Activated CD4-positive, alpha-beta T cell treated with anti-CD3 and anti-CD28 coated beads, Interleukin-2, amount 50 U/mL, for 16 hours (primary cell): ENCODE measurements at regions not wholly inside any gene's neighbourhood (a gene's known extent, or its start where the extent isn't known, plus 50 kb on each side); places are given as distances from the start of the nearest gene placed in this dataset.
A peak's percentile ranks its signal among the peaks of the same experiment; 100 is the strongest.

Source experiments
- DNase-seq: peaks from one replicate; pipeline ENCODE4 v3.0.0-alpha.2; 2020

DNA sequence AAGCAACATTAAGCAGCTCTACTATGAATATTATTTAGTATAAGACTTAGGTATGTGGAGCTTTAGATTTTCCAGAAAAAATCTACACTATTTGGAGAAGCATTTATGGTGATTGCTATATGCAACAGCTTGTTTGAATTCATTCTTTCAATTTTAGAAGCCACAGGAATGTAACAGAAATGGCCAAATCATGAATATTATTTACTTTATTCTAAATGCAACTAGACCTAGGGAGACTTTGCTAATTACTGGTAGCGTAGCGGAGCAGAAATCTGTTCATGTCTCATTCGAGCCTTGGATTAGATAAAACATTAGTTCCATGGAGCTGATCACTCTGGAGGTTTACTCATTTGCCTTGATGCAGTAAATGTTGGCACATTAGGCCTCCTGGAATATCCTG lies 290.2 kb downstream of the ZNF608 start:
- no peak for DNase-seq

DNA sequence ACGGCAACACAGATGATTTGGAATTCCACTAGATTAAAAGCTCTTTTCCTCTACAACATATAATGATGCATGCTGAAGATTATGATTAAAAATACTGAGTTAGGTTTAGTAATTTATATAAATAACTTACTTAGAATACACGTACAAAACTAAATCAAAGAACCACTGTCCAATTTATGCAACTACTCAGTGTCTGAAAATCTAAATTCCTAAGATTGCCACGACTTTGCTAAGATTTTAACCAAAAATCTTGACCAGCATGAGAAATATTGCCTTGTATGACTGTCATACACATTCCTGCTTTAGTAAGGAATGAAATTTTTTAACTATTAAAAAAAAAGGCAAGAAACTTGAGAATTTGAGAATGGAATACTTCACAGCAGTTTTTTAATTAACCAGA lies 292.4 kb downstream of the ZNF608 start:
- no peak for DNase-seq

DNA sequence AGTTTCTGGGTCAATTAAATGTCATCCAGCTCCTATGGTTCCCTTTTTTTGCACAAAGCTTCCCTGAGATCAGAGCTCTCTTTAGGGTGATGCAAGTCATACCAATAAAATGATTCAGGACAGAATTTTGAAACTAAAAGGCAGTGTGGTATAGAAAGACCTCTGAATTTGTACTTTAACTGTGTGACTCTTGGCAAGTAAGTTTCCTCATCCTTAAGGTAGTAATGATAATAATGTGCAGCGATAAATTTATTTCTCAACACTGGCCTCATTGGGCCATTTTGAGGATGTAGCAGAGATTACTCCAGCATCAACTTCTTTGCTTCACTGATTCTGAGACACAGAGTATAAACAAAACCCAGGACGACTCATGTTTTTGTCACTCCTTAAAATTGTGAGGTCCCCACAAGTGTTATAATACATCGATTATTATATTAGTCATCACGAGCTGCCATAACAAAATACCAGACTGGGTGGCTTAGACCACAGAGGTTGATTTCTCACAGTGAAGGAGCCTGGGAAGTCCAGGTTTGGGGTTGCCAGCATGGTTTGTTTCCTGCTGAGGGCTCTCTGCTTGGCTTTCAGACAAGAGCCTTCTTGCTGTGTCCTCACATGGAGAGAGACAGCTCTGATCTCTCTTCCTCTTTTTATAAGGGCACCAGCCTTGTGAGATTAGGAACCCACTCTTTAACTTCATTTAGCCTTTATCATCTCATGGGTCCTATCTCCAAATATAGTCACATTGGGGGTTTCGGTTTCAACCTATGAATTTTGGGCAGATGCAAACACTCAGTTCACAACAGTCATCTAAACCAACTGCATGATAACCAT lies 293.0 kb downstream of the ZNF608 start:
- peak; percentile 29 for DNase-seq

DNA sequence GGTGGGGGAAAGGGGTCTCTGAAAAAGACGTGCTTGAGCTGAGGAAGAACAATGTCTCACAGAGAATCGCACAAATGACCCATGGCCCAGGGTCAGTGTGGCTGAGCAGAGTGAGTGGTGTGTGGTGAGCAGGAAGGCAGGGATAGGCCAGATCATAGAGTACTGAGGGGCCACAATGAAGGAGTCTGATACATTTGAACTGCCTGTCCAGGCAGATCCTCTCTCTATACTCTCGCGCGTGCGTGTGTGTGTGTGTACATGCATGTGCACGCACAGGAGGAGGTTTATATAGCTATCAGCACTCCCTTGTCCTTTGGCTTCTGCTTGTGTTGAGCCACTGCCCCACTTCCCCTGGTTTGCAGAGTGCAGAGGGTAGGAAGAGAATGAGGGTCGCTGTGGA lies 294.0 kb downstream of the ZNF608 start:
- no peak for DNase-seq

DNA sequence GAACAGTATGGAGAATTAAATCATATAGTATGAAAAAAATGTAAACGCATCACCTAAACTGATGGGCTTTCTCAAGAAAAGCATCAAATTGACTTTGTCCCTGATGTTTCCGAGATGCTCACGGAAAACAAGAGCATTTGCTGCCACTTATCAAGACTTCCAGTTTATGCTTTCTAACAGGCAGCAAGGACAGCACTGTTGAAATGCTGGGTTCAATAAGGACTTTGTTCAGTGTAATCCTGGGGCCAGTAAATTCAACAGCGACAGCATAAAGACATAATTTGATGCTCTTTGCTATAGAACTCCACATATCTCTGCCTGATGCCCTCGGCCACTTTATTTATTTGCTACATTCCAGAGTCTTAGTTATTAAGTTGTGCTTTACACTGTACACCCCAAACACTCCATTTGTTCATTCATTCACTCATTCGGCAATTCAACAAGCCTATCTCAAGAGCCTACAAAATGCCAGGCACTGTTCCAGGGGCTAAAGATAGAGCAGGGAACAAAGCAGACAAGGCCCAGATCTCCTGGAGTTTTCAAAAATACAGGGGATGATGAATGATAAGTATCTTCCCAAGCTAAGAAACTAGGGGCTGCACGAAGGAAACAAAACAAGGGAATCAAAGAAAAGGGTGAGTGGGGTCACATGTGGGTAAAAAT lies 294.6 kb downstream of the ZNF608 start:
- DNase-seq = no peak

DNA sequence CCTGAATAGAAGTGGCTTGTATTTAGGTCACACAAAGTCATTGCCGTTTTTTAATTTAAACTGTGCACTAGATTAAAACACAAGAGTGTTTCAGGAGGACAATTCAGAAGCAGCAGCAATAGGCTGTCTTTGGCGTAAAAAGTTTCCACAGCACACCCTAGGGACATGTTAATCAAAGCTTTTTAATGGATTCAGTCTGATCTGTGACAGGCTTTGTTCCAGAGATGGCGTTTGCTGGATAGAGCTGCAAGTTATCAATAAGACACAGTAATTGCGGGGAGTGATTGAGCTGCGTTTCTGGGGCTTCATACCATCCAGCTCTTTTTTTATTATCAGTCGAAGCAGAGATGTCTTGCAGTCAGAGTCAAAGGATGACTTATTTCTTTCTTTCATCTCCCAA lies 300.3 kb downstream of the ZNF608 start:
- no peak for DNase-seq

DNA sequence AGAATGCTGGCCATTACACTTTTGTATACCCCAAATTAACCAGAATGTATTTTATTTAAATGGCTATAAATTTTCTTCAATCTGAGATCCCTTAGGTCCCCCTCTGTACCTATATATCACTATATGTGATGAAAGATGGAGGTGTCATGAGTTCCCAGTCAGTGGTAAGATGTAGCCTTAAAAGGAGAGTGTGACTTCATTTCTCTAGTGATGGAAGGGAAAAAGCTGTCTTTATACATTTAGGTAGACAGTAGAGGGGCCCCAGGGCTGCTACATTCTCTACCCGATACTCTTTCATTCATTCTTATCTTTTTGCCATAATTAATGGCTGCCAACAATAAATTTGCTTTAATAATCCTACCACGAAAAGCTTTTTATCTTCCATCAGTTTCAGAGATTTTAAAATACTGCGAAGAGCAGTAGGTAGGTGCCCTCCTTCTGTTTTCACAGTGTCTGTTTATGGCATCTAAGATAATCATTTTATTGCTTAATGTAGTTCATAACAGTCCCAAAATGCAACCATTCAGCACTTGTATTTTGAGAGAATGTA lies 301.3 kb downstream of the ZNF608 start:
- DNase-seq = no peak

DNA sequence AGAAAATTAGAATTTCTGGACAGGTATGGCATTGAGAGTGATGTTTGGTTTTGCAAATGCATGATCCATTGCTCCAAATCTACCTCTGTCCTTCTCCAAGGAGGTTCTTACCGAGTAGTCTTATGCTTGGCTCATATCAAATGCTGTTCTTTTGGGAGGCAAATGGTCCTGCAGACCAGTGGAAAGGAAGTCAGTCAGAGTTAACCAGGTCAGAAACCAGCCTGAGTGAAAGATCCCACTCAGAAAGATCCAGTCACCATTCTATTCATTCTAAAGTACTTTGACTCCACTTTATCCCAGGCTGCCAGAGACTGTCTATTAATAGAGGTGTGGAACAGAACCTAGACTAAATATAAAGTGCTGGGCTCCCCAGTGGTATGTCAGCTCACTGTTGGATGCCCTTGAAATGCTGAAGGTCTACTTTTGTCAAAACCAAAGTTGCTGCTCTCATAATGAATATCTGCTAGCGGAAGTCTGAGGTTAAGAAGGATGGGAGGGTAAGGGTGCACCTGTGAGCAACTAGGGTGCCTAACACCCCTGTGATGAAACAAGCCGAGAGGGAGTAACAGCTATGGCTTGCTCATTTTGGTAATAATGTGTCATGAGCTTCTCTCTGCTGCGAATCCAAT lies 302.2 kb downstream of the ZNF608 start:
- peak; percentile 63 for DNase-seq

DNA sequence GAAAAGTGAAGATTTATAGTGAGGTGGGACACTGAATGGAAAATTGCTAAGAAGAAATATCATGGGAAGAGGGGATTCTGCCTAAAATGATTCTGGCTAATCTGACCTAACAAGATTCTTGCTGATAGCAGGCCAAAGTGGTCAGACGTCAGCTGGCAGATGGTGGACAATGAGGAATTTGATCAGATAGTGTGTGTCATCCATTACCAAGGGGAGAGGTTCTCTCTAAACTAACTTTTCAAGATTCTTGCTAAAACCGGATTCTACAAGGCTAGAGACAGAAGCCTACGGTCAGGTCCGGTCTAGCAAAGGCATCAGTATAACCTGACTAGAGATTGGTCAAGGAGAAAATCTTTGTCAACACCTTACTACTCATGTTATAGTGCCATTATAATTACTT lies 306.0 kb downstream of the ZNF608 start:
- no peak for DNase-seq

DNA sequence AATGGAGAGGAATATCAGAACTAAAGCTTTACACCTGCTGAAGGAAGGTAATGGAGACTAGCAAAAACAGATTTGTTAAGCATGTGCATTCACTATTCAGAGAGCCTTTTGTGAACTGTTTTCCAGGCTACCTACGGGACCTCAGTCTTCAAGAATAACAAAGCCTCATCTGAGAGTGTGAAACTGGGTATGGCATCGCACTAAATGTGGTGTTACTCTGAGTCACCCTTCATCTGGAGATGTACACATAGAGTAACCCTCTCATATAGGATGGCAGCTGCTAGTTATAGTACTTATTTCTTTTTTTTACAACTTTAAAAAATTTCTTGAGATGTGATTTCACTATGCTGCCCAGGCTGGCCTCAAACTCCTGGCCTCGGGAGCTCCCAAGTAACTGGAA lies 306.8 kb downstream of the ZNF608 start:
- no peak for DNase-seq

DNA sequence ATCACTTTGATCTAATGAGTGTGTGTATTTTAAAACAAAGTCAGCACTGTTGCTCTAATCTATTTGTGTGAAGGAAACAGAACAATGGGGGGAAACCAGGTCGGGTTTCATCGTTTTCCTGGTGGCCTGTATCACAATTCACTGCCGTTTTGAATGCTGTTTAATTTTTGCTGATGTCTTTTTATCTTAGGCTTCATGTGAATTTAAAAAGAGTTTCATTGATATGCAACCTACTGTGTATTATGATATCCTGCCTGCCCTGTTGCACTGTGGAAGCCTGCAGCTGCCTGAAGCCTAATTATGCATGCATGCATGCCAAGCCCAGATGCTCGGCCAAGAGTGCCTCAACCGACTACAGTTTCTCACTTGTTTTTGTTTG lies 307.5 kb downstream of the ZNF608 start:
- no peak for DNase-seq

DNA sequence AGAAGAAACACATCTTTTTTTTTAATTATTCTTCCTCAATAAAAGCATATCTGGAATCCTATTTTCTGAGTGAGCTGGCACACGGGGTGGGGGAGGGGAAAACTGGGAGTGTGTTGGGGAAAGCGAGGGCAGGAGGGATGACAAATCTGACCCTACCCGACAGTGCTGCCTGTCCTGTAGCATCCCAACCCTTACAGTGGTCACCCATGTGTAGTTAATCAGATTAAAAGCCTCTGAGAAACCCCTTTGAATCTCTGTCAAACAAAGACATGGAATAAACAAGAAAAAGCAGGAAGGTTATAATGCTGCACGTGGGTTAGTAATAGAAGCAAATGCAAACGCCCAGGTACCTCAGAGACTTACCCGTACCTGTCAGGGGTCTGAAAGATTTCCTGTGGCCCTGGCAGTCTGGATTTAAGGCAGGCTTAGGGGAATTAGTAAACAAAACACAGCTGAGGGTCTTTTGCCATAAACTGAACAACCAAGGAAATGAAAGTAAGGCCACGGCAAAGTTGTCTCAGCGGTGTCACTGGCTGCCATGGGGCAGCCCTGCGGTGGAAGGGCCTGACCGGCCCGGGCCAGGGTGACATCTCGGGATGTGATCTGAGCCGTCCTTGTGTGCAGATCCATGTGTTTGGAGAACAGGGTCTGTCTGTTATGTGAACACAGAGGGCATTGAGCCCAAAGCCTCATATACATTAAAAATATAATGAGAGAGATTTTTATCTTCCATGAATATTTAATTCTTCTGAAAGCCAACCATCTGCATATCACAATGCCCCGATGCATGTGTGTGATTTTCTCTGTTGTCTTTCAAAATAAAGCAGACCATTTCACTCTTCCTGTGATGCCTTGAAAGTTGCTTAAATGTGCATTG lies 308.2 kb downstream of the ZNF608 start:
- DNase-seq = no peak

DNA sequence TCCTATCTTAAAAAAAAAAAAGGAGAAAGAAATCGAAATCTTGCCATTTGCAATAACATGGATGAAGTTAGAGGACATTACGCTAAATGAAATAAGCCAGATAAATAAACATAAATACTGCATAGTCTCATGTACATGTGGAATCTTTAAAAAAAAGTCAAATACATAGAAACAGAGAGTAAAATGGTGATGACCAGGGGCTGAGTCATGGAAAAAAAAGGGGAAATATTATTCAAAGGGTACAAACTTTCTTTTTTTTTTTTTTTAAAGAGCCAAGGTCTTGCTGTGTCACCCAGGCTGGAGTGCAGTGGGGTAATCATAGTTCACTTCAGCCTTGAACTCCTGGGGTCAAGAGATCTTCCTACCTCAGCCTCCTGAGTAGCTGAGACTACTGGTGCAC lies 310.1 kb downstream of the ZNF608 start:
- no peak for DNase-seq

DNA sequence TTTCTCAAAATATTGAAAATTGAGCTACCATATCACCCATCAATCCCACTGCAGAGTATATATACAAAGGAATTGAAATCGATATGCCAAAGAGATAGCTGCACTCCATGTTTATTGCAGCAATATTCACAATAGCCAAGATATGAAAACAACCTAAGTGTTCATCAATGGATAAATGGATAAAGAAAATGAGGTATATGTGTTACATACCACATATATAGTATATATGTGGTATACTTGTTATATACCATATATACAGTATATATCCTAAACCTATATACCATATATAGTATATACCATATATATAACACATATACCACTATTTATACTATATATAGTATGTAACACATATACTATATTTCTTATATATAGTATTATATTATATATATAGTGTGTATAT lies 313.3 kb downstream of the ZNF608 start:
- DNase-seq = no peak

DNA sequence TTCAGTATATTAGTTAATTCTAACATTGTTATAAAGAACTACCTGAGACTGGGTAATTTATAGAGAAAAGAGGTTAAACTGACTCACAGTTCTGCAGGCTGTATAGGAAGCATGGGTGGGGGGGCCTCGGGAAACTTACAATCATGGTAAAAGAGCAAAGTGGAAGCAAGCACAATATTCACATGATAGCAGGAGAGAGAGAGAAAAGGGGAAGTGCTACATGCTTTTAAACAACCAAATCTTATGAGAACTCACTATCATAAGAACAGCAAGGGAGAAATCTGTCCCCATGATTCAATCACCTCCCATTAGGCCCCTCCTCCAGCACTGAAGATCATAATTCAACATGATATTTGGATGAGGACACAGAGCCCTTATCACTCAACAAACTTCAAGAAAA lies 324.9 kb downstream of the ZNF608 start:
- no peak for DNase-seq

DNA sequence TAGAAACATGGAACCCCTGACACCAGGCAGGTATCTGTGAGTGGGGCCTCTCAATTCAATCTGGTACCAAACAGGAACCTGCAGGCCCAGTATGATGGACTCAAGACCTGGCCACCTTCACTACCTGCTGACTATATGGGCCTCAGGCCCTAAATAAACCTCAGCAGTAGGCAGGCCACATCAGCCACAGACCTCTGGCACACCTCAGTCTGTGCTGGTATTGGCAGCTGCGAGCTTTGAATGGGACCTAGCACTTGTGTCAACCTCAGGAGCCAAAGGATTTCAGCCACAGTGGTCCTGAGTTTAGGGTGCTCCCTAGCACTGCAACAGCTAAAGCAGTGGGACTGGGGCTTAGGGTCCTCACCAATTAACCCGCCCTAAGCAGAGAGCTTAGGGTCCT lies 325.5 kb downstream of the ZNF608 start:
- DNase-seq = no peak

DNA sequence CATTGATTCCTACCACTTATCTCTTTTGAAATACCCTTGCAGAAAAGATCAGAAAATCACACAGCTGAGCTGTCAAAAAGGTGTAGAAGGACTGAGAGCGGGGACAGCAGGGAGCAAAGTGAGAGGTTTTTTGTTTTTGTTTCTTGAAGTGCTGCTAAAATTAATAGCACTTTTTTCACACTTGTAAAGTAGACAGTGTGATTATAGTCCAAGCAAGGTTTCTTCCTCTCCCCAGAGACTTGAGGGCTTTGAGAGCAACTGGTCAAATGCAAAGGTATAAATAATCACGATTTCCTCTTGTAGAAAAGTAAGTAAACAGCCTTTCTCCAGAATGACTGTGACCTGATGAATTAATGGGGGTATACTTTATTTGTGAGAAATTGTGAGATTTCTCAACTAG lies 326.9 kb downstream of the ZNF608 start:
- no peak for DNase-seq

DNA sequence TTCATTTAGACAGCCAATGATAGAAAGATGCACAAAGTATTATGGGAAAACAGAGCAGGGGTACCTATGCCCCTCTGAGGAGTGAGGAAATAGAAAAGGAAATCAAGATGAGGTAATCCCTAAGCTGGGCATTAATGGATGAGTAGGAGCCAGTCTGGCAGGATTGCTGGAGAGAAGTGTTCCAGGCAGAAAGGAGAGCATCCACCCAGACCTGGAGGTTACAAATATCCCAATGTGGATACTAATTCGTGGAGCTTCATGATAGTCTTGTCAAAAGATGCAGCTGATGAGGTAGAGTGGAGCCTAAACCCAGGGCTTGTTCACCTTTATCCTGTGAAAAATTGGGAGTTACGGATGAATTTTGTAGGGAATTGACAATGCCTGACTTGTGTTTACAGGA lies 328.0 kb downstream of the ZNF608 start:
- DNase-seq = no peak

DNA sequence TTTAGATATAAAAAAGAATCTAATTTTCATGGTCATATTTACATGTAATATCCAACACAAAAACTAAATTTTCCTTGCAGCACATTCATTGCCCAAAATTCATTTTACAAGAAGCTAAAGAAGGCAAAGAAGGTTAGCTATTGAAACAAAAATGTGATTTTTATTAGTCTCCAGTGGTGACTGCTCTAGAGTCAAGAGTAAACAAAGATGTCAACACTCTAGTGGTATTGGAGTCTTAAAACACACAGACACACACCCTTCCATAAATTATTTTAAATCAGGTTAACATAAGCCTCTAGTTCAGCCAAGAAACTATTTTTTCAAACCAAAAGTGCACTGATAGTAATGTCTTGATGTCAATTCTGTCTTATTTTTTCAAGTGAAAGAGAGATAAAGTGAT lies 329.2 kb downstream of the ZNF608 start:
- no peak for DNase-seq

DNA sequence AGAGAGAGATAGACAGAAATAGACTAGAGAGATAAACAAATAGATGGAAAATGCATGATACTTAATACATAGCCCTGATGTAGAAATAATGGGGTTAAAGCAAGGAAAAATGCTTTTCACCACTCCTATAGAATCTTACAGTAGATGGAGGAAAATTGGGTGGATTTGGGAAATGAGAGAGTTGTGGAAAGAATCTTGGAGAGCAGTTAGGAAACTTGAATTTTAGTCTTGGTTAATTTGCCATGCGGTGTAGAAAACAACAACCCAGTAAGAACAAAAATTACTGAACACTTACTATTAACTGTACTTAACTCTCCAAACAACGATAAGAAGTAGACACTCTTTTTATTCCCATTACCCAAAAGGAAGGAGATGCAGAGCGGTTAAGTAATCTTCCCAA lies 329.8 kb downstream of the ZNF608 start:
- no peak for DNase-seq

DNA sequence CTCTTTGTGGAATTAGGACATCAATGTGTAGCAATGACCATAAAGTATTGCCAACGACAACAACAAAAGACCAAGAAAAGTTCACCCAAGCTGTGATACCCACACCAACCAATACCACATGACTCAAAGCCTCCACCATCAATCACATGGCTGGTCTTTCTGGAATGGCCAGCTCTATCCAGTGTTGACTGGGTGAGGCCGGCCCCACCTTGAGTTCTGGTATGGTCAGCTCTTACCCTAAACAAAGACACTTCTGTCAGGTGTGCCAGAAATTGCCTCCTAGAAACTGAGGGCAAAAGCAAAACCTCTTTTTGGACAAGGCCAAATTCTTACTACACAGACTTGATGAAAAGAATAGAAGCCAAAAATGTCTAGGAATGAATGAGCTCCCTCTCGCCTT lies 331.5 kb downstream of the ZNF608 start:
- no peak for DNase-seq

DNA sequence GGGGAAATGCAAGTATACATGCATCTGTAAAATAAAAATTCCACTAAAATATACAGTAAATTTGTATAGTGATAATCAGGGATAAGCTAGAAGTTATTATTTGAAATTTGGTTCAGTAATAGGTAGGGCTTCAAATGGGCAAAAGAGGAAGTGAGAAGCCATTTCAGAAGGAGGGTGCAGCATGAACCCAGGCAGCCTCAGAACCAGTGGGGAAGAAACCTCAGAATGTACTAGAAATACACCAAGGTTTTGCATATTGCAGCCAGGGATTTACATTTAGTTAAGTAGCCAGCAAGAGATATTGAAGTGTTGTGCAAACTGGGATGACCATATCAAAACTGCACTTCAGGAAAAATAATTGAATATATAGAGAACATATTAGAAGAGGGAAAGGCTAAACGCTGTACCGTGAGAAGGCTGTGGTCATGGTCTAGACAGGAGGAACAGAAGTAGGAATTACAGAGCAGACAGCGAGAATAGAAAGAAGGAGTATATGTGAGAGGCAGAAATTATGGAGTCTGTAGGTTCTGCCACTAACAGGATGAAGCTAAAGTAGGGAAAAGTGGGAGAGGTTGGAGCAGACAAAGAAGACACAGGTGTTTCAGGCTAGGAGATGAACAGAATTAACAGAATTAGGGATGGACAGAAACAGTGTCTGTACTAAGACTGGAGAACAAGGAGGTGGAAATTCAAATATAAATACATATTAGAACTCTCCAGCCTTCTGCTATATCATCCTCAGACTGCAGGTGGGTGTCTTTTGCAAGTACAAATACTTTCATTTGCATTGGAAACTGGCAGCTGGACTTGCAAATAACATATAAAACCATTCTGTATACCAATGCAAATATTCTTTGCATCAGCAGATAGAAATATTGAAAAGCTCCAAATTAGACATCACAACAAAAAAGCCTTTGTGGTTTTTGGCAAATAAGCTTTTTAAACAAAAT lies 335.6 kb downstream of the ZNF608 start:
- no peak for DNase-seq
